GM21381 (cell line): ENCODE measurements at regions not wholly inside any gene's neighbourhood (a gene's known extent, or its start where the extent isn't known, plus 50 kb on each side); places are given as distances from the start of the nearest gene placed in this dataset.
"Not testable (repeated sequence)": the region's sequence is repeated elsewhere in the genome, so short reads cannot be mapped to it uniquely, and the experiment has no call there.

ENCODE experiments used
- ATAC-seq: cut with Tn5 transposase; IDR thresholded peaks from one replicate; pipeline ENCODE4 v1.9.1; 2021; ENCODE audit warnings: mild to moderate bottlenecking, moderate library complexity; ENCODE audit not compliant: unreplicated experiment

DNA sequence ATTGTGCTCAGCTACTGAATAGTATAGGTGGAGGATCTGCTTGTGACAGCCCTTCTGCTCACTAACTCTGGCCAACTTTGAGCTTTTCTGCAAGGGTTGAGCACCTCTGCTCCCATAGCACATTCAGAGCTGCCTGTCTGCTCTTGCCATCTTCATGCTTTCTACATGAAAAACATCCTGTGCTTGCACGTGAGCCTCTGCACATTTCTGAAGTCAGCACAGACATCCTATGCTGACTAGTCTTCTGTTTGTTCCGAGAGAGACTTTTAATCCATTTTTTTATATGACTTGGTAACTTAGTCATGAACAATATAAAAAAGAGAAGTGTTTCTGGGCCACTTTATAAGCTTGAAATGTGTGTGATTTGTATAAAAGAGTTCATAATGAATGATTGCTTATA, 969.3 kb downstream of the TMTC2 start:
- ATAC-seq, result no peak

DNA sequence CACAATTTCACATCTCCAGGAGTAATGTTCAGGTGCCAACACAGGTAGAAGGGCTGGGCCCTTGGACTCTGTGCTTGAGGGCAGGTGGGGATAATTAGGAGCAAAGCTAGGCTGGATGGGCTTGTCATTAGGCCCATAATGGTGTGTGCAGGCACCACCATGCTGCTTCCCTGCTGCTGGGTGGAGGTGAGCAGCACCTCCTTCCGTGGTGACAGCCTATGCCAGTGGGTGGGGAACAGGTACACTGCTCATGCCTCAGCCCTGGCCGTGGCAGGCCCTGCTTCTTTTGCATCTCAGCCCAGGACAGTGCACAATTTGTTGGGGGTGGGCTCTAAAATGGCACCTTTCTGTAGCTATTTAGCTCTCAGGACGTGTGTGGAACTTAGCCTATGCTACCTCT, 955.5 kb downstream of the TMTC2 start:
- ATAC-seq, result no peak

DNA sequence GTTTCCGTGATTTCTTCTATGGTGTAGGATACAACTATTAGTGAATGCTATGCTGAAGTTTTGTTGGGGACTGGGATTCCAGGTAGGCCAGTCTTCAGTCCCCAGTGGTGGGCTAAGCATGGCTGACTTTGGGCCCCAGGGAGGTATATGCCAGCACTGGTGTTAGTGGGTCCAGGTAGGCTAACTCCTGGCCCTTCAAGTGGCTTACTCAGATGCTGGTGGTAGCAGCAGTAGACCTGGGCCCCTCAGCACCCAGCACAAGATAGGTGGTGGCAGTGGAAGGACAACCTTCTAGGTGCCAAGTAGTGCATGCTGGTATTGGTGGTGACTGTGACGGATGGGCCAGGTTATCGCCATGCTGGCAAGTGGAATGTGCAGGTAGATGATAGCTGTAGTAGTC, 955.1 kb downstream of the TMTC2 start:
- no peak for ATAC-seq

DNA sequence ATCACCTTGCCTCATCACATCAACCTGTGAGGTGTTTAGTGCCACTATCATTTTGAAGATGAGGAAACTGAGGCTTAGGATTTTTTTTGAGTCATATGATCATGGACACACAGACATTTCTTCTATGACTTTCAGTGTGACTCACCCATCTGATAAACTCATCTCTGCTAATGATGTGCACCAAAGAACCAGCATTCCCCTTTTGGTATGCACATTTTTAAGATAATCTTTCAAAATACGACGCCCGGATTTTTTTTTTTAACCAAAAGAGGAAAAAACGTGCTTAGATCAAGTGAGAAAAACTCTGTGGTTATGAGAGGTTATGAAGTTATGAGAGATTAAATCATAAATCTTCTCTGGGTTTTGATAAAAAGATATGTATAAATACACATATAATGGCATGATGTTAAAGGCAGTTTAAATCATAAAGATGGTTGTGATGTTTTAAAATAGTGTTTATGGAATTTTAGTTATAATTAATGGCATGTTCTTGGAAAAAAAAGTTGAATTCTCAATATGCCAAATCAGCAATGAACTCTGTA, 948.1 kb downstream of the TMTC2 start:
- ATAC-seq, result no peak

DNA sequence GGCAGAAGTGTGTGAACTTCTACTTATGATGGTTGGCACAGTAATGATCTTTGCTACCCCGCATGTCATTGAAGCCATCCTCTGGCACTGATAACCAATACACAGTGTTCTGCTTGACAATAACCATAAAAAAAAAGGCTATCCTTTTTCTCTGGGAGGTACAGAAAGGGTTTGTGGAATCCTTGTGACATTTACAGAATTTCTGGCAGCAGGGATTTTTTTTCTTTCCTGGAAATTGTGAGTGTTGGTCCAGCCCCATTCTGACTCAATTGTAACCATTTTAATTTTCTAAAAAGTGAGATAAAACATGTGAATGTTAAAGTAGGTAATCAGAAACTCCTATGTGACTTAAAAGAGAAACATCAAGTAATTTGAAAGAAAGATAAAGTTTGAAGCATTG, 943.8 kb downstream of the TMTC2 start:
- no peak for ATAC-seq

DNA sequence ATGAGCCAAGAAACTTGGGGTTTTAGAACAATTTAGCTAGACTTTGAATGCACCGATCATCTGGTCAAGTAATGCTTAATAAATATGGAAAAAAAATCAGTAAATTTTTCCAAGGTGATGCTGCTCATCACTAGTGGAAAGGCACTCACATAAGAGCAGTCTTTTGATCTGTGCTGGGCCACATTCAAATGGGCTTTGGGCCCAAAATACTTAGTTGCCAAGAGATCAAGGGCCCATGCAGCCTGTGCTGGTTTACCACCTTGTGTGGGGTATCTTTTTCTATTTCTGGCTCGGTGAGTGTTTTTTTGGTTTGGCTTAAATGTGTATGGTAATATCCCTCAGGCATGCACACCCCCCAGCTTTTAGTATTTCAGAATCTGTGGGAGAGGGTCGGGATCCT, 943.2 kb downstream of the TMTC2 start:
- ATAC-seq, result no peak

DNA sequence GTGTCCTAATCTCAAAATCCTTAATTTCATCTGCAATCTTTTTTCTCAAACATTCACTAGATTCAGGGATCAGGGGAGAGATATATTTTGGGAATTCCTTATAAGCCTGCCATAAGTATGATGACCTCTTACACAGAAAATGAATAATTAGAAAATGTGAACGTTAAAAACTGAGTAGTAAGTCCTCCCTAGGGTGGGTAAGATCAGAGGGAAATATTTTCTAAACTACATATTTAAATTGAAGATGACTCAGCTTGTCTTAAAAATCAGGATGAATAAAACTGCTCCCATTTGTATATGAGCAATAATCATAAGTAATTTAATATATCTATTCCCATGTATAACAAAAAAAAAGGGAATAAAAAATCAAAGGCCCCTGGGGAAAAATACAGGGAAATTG, 935.5 kb downstream of the TMTC2 start:
- no peak for ATAC-seq

DNA sequence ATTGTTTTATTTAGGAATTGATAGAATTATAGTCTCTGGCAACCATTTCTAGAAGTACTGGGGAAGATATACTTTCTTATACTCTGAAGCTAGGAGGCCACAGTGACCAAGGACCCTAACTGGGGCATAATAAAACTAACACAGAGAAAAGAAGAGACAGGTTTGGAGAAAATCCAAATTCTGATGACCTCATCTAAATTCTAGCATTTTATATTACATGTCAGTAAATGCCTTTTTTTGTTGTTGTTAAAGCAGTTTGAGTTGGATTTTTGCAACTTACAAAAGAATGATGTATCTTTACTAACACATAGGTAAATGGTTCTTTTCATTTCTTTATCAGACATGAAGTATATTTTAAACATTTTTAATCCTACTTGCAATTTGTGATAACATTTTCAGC, 933.3 kb downstream of the TMTC2 start:
- no peak for ATAC-seq

DNA sequence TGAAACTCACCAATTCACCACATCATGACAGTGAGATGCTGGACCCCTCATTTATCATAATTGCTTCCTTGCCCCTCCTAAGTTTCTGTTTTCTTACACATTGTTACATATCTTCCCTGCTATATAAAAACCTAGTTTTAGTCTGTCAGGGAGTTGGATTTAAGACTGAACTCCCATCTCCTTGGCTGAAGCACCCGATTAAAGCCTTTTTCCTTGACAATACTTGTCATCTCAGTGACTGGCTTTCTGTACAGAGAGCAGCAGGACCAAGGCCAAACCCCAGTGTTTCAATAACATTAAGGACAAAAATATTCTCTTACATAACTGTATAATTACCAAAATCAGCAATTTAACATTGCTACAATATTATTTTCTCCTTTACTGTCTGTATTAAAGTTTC, 928.4 kb downstream of the TMTC2 start:
- no peak for ATAC-seq

DNA sequence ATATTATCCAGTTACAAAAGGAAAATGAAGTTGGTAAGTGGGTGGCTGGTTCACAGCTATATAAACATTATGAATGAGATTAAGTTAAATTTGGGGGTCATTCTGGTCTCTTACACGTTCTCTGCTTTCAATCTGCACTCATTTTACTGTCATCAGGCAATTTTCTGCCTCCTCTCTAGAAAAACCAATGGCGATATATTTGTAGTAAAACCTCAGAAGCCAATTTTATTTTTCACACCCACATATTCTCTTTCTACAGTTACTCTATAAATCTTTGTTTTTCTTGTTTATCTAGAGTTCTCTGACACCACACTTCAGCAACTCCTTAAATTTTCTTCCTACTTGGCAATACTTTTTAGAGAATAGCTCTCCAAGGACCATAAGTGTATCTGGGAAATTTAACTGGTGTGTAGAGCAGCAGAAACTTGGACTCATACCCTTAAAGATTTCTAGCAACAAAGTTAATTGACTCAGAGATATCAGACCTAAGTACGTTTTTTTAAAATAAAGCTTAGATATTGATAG, 926.9 kb downstream of the TMTC2 start:
- no peak for ATAC-seq

DNA sequence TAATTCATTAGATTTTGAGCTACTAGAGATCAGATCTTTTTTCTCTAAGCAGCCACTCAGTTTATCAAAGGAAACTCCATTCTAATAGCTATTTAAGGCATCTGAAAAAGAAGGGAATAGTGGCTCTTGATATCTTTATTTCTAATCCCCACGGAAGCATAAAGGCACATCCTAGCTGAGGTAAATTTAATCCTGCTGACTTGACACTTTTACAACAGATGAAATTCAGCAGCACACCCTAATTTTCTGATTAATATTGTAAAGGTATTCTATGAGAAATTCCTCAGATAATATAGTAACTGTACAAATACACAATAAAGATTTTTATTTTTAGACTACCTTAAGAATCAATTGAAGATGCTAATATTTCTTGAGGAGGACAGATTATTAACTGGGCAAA, 916.4 kb downstream of the TMTC2 start:
- no peak for ATAC-seq

DNA sequence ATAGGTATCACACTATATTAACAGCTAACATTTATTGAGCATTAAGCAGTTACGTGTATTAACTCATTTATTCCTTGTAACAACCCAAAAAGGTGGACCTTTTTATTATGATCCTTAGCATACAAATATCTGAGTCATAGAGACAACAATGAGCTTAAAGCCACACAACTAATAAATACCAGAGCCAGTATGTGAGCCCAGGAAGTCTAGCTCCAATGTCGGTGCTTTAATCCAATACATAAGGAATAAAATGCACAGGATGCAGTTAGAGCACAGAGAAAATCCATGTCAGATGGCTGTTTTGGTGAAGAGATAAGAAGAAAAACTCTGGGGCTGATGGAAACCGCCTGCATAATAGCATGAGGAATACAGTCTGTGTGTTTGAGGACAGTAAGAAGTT, 888.6 kb downstream of the TMTC2 start:
- no peak for ATAC-seq

DNA sequence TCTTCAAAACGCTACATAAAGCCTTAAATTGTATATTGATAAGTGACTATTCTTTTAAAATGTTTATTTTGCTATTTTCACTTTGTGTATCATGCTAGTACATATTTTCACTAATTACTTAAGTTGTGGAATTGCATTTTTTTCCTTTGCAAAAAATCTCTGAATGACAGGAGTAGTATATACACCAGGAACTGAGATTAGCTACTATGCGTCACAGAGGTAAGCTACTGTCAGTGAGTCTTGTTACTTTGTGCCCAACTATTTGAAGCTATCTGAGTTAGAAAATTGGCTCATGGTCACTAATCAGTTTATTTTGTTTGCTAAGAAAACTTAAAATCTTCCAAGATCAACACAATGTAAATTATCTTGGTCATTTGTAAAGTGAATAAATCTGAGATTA, 887.4 kb downstream of the TMTC2 start:
- no peak for ATAC-seq

DNA sequence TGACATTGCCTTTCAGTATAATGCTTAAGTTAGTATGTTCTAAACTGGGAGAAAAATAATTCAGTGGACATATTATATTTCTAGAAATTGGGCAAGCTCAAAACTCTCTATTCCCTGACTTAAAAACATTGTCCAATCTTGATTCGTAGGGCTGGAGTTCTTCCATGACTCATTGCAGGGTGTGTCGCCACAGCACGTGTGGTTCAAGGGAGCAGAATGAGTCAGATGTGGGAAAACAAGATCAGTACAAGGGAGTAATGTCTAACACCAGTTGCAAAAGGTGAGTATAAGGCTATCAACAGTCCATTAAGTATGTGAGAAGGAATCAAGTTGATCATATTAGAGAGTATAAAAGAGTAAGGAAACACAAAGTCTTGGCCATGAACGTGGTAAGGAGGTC, 887.0 kb downstream of the TMTC2 start:
- ATAC-seq, result no peak

DNA sequence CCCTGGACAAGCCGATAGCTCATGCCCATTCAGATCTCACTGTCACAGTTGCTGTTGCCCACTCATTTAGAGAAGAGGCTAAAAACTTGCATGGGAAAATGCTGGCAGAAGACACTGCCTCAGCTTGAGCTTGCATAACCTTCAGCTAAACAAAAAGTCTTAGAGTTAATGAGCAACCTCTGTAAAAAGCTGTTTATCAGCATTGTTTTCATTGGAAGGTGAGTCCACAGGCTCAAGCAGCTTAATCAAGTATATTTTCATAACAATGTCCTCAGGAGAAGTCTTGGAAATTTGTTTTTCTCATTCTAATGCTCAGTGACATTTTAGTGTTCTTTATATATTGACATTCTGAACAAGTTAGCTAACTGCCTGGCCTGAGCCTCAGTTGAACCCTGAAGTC, 872.9 kb downstream of the TMTC2 start:
- ATAC-seq, result no peak

DNA sequence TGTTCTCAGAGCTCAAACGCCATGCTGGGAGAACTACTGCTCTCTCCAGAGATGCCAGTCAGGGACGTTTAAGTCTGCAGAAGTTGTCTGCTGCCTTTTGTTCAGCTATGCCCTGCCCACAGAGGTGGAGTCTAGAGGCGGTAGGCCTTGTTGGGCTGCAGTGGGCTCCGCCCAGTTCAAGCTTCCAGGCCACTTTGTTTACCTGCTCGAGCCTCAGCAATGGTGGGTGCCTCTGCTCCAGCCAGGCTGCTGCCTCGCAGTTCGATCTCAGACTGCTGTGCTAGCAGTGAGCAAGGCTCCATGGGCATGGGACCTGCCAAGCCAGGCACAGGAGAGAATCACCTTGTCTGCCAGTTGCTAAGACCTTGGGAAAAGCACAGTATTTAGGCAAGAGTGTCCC, 869.3 kb downstream of the TMTC2 start:
- ATAC-seq, result not testable (repeated sequence)

DNA sequence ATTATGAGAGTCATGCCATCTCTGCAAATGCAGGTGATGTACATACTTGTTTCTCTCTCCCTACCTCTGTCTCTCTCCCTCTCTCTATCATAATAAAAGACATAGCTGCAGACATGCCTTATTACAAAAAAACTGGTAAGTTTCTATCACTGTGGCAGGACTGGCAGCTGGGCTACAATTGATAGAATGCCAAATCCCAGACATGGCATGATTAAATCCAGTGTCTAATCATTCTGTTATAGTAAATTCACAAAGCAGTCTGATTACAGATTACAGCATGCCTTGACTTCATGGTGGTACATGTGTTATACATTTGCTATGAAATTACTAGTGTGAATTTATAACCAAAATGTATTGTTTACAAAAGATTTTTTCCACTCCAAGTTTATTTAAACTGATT, 854.7 kb downstream of the TMTC2 start:
- ATAC-seq, result no peak

DNA sequence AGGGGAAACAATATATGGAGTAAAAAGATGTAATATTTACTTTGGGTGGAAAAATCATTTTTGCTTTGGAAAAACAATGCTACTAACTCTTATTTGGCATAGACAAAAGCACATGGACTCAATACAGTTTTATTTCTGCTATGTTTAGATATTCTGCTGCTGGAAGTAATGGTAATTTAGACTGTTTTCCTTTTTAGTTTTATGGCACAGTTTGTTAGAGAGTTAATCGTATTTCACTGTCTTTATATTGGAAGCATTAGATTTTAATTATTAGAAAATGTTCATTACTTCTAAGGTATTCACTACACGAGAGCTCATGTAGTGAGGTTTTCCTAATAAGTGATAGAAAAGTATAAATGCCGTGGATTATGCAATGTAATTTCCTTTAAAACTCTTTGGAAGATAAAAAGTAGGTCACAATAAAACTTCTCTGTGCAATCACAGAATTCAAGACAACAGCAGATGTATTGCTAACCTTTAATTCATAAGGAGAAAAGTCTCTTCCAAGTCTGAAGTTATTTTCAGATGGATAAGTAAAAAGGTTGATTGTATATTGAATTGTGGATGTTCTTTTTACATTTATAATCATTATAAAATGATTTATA, 851.8 kb downstream of the TMTC2 start:
- no peak for ATAC-seq

DNA sequence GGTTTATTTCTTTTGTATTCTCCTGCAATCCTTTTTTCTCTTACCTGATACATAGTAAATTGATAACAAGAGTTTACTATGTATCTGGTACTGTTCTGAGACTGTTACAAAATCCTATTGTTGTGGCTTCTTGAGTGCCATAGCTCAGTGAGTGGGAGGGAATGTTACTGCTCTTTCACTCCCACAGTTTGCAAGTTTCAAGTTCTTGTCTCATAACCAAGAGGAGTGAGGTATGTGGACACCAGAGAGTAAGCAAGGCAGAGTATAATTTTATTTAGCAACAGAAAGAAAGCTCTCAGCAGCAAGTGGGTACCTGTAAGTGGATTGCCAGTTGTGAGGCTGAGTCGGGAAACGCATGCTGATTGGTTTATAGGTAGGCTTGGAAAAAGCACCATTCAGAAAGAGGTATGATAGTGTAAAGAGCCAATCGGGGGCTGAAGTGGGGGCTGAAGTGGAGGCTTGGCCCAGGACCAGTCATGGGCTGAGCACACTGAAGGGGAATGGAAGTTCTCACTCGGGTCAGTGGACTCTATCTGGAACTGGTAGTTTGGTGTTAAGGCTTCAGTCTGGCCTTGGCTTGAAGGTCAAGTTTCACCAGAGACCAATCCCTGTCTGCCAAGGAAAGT, 850.8 kb downstream of the TMTC2 start:
- ATAC-seq, result no peak

DNA sequence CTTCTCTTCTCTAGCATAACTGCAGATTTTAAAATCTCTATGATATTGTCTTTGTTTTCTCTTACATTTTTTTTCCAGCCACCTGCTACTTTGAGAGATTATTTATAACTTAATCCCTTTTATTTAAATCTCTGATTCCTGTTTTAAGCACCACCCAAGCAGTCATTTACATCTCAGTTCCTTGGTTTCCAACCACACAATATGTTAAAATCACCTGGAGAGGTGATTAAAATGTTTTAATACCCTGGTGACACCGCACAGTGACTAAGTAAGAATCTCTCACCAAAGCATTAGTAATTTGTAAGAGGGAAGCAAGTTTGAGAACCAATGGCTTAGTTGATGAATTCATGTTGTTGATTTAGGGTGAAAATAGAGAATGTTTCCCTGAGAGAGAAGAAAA, 849.8 kb downstream of the TMTC2 start:
- no peak for ATAC-seq

DNA sequence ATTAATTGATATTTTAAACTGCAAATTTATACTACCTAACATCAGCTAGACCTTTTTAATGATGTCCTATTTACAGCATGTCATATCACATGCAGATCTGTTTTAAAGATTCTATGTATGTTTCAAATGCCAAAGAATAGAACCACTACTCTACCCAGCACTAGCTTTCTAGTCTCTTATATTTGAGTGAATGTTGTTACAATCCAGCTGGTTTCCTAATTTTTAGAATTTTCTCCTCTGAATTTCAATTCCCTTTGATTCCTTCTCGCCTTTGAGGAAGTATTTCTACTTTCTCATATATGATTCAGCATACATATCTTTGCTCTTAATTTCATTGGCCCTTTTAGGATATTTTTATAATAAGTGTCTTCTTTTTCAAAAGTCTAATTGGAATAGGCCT, 841.9 kb downstream of the TMTC2 start:
- no peak for ATAC-seq

DNA sequence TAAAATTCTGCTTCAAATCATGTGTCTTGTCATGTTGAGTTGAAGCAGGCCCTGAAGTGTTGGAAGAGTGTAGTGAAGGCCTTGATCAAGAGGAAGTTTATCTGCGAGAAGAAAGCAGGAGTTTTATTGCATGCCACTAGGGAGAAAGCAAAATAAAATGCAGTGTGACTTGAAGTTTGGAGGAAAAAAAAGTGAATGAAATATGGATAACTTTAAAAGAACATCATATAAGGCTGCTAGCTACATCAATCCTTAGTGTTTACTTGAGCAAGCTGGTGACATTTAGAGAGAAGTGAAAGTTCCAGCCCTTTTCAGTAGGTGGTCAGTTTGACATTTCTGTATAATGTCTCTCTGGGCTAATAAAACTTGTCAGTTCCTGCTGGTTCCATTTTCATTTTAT, 841.1 kb downstream of the TMTC2 start:
- no peak for ATAC-seq
